CD14-positive monocyte (primary cell): ENCODE measurements at regions not wholly inside any gene's neighbourhood (a gene's known extent, or its start where the extent isn't known, plus 50 kb on each side); places are given as distances from the start of the nearest gene placed in this dataset.

ENCODE experiments used
- DNase-seq, 3 donors: peaks; one replicate each; pipeline ENCODE4 v3.0.0-alpha.2; 2011 to 2022
- H2AFZ ChIP-seq: 2 replicates; pipeline ENCODE4 v1.6.0; 2012; ENCODE audit warnings: mild to moderate bottlenecking, low read depth, low read length, inconsistent platforms; ENCODE audit not compliant: insufficient read depth, poor library complexity, severe bottlenecking
- H3K27ac ChIP-seq, 2 donors: 1 replicate in 1 of 2; 2 replicates in 1 of 2; pipeline ENCODE4 v1.5.1; 2012 to 2013; ENCODE audit warnings: low read length in 2 of 2, control low read depth in 1 of 2, inconsistent platforms in 1 of 2, low read depth in 1 of 2, mild to moderate bottlenecking in 1 of 2
- H3K27me3 ChIP-seq, 2 donors: one replicate each; pipeline versions ENCODE4 v1.6.0 to v1.6.1; 2011 to 2013; ENCODE audit warnings: low read length in 2 of 2; ENCODE audit not compliant: control insufficient read depth in 2 of 2, insufficient read depth in 2 of 2
- H3K36me3 ChIP-seq, 2 donors: replicated peaks in 1 of 2; 1 replicate in 1 of 2; 2 replicates in 1 of 2; pipeline versions ENCODE4 v1.5.1 to v1.6.1; 2012 to 2013; ENCODE audit warnings: low read length in 2 of 2, control low read depth in 1 of 2, inconsistent platforms in 1 of 2, mild to moderate bottlenecking in 1 of 2; ENCODE audit not compliant: insufficient read depth in 2 of 2, control insufficient read depth in 1 of 2
- H3K4me1 ChIP-seq, 2 donors: 1 replicate in 1 of 2; 2 replicates in 1 of 2; pipeline versions ENCODE4 v1.5.1 to v1.6.1; 2012 to 2013; ENCODE audit warnings: low read length in 2 of 2, control low read depth in 1 of 2, inconsistent platforms in 1 of 2, mild to moderate bottlenecking in 1 of 2, moderate library complexity in 1 of 2; ENCODE audit not compliant: insufficient read depth in 2 of 2, control insufficient read depth in 1 of 2
- H3K4me2 ChIP-seq: replicated peaks from 2 replicates; pipeline ENCODE3; 2012; ENCODE audit warnings: low read length, moderate library complexity, mild to moderate bottlenecking; ENCODE audit not compliant: poor library complexity, severe bottlenecking; ENCODE audit errors: extremely low read depth
- H3K4me3 ChIP-seq, 3 experiments: fragments of 200-600 bp in 1 of 3; sonication (generic) in 1 of 3; replicated peaks in 1 of 3; 1 replicate in 2 of 3; 2 replicates in 1 of 3; pipeline ENCODE4 v1.5.1; 2011 to 2013; ENCODE audit warnings: low read length in 3 of 3, mild to moderate bottlenecking in 3 of 3, control low read depth in 2 of 3, low read depth in 2 of 3, inconsistent platforms in 1 of 3, moderate library complexity in 1 of 3
- H3K79me2 ChIP-seq: 2 replicates; pipeline ENCODE4 v1.6.0; 2012; ENCODE audit warnings: mild to moderate bottlenecking, control low read depth, inconsistent platforms, low read length, moderate library complexity; ENCODE audit not compliant: insufficient read depth
- H3K9ac ChIP-seq: 2 replicates; pipeline ENCODE4 v1.6.0; 2017; ENCODE audit warnings: low read length, mild to moderate bottlenecking; ENCODE audit not compliant: insufficient read depth, poor library complexity, severe bottlenecking
- H3K9me3 ChIP-seq, 2 donors: replicated peaks in 1 of 2; 1 replicate in 1 of 2; 2 replicates in 1 of 2; pipeline versions ENCODE4 v1.5.1 to v1.6.1; 2012 to 2013; ENCODE audit warnings: low read length in 2 of 2, control low read depth in 1 of 2; ENCODE audit not compliant: control insufficient read depth in 1 of 2, insufficient read depth in 1 of 2
- H4K20me1 ChIP-seq: 2 replicates; pipeline ENCODE4 v1.6.0; 2012; ENCODE audit warnings: mild to moderate bottlenecking, low read length, control low read depth, moderate library complexity; ENCODE audit not compliant: insufficient read depth
- H3K27ac Mint-ChIP-seq, 7 donors: one replicate each; pipeline ENCODE4 v1.8.0; 2020; ENCODE audit warnings: mild to moderate bottlenecking in 7 of 7, mixed read lengths in 7 of 7, moderate library complexity in 6 of 7, inconsistent platforms in 2 of 7
- H3K27me3 Mint-ChIP-seq, 3 donors: one replicate each; pipeline ENCODE4 v1.8.0; 2021 to 2022; ENCODE audit warnings: low read depth in 3 of 3, mild to moderate bottlenecking in 3 of 3, mixed read lengths in 3 of 3, moderate library complexity in 3 of 3, inconsistent platforms in 1 of 3
- H3K36me3 Mint-ChIP-seq, 2 donors: one replicate each; pipeline ENCODE4 v1.8.0; 2020; ENCODE audit warnings: mixed read lengths in 2 of 2, inconsistent platforms in 1 of 2, mild to moderate bottlenecking in 1 of 2
- H3K4me1 Mint-ChIP-seq: one replicate; pipeline ENCODE4 v1.8.0; 2020; ENCODE audit warnings: mild to moderate bottlenecking, mixed read lengths
- H3K4me3 Mint-ChIP-seq, 2 donors: one replicate each; pipeline ENCODE4 v1.8.0; 2020; ENCODE audit warnings: mild to moderate bottlenecking in 2 of 2, mixed read lengths in 2 of 2, moderate library complexity in 1 of 2
- H3K9me3 Mint-ChIP-seq, 7 donors: one replicate each; pipeline ENCODE4 v1.8.0; 2020 to 2022; ENCODE audit warnings: mixed read lengths in 7 of 7, mild to moderate bottlenecking in 6 of 7, moderate library complexity in 6 of 7, inconsistent platforms in 2 of 7
- WGBS: methylation state at CpG from one replicate; pipeline ENCODE4 v1.1.5; 2013; ENCODE audit warnings: missing lambda C conversion rate; ENCODE audit not compliant: insufficient coverage; 5-methylcytosine and 5-hydroxymethylcytosine counted together
- intact Hi-C, 2 donors: fragments of 100-400 bp; cut with micrococcal nuclease; formaldehyde crosslinking; loops; one replicate each; pipeline versions ENCODE4 v1.15.0 to v1.15.1; 2023
- TF ChIP-seq, protein P1 (sequence below): fragments of 200-600 bp; IDR thresholded peaks from one replicate; pipeline ENCODE4 v1.8.0; 2022; ENCODE audit warnings: antibody characterized with exemption, mild to moderate bottlenecking

DNA sequence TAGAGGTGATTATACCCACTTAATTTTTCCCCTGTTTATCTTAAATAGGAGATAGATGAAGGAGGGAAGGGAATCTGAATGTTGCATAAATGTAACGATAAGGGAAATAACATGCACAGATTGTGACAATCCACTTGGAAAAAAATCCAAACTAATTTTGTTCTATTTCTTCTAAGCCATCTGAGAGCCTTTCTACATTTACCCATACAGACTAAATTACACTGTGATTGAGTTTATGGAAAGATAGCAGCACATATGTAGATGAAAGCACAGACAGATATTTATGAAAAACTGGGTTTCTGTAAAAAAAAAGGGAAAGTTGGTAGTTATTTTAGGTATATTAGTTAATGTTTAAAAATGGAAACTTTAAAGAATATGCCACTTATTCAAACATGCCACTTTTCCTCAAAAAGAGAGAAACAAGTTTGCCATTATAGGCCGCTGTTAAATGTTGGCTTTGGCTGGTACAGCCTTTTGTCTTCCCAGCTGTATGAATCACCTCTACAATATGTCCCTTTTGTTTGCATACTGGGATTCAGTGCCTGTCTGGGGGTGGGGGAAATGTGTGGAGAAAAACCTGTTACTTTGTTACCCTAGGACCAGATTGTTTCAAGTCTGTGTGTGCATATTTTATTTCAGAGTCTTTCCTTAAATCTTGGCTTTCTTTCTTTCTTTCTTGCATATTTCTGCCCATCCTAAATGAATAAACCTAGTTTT, 470.2 kb upstream of the LMO3 start:
- no peak overlapping the region for H3K4me3 ChIP-seq
- H3K36me3 ChIP-seq: no peaks in the 10 kb centered on the region
- no peak overlapping the region for H3K9ac ChIP-seq
- H3K79me2 ChIP-seq: no peaks in the 10 kb centered on the region
- no peaks in the 10 kb centered on the region for H3K27me3 ChIP-seq
- intact Hi-C loops: no loop called here
- H3K36me3 Mint-ChIP-seq: no peaks in the 10 kb centered on the region
- H4K20me1 ChIP-seq: no peaks in the 10 kb centered on the region
- TF ChIP-seq, protein P1, sequence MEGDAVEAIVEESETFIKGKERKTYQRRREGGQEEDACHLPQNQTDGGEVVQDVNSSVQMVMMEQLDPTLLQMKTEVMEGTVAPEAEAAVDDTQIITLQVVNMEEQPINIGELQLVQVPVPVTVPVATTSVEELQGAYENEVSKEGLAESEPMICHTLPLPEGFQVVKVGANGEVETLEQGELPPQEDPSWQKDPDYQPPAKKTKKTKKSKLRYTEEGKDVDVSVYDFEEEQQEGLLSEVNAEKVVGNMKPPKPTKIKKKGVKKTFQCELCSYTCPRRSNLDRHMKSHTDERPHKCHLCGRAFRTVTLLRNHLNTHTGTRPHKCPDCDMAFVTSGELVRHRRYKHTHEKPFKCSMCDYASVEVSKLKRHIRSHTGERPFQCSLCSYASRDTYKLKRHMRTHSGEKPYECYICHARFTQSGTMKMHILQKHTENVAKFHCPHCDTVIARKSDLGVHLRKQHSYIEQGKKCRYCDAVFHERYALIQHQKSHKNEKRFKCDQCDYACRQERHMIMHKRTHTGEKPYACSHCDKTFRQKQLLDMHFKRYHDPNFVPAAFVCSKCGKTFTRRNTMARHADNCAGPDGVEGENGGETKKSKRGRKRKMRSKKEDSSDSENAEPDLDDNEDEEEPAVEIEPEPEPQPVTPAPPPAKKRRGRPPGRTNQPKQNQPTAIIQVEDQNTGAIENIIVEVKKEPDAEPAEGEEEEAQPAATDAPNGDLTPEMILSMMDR: no peak
- H2AFZ ChIP-seq: no peak overlapping the region
- H3K9me3 Mint-ChIP-seq: peaks cover 0 to 9% (median 0%) of the 10 kb centered on the region in 7 donors
- no peaks in the 10 kb centered on the region for H3K4me1 Mint-ChIP-seq
- H3K27ac Mint-ChIP-seq: no peak overlapping the region
- H3K27ac ChIP-seq: no peak overlapping the region
- no peaks in the 10 kb centered on the region for H3K27me3 Mint-ChIP-seq
- no peak overlapping the region for H3K4me2 ChIP-seq
- H3K9me3 ChIP-seq: peaks cover 0 to 3% of the 10 kb centered on the region in 2 donors
- DNase-seq: no peak
- H3K4me3 Mint-ChIP-seq: no peak overlapping the region
- no CpG with 5 or more reads among the region's 2 CpGs for WGBS
- no peaks in the 10 kb centered on the region for H3K4me1 ChIP-seq

DNA sequence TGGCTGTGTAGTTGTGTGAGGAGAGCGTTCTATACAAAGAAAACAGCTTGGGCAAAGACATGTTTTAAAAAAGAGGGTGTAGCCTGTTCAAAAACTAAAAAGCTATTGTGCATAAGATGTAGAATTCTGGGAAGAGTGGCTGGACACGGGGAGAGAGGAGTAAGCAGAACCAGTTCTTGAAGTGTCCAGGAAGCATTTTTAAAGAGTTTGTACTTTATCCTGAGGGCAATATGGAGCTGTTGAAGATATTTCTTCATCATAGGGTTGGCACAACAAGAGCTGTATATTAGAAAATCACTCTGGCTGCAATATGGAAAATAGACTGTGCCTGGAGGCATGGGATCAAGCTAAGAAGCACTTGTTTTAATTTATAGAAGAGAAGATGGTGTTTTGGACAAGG, 458.9 kb upstream of the LMO3 start:
- H3K27ac ChIP-seq: no peak overlapping the region
- no peaks in the 10 kb centered on the region for H3K36me3 ChIP-seq
- no peak for DNase-seq
- peaks cover 6 to 10% of the 10 kb centered on the region in 2 donors for H3K9me3 ChIP-seq
- no peaks in the 10 kb centered on the region for H3K27me3 ChIP-seq
- H3K9ac ChIP-seq: no peak overlapping the region
- H3K79me2 ChIP-seq: no peaks in the 10 kb centered on the region
- H3K4me1 Mint-ChIP-seq: no peaks in the 10 kb centered on the region
- WGBS: 100% methylated on average over 1 of the region's 2 CpGs
- intact Hi-C loops: no loop called here
- H2AFZ ChIP-seq: no peak overlapping the region
- no peak overlapping the region for H3K27ac Mint-ChIP-seq
- no peaks in the 10 kb centered on the region for H3K36me3 Mint-ChIP-seq
- H3K4me1 ChIP-seq: no peaks in the 10 kb centered on the region
- peaks cover 4 to 9% (median 5%) of the 10 kb centered on the region in 7 donors for H3K9me3 Mint-ChIP-seq
- TF ChIP-seq, protein P1: no peak
- H3K4me2 ChIP-seq: no peak overlapping the region
- H3K4me3 Mint-ChIP-seq: no peak overlapping the region
- H4K20me1 ChIP-seq: no peaks in the 10 kb centered on the region
- H3K27me3 Mint-ChIP-seq: no peaks in the 10 kb centered on the region
- no peak overlapping the region for H3K4me3 ChIP-seq
